Keratinocyte (primary cell): ENCODE measurements at regions not wholly inside any gene's neighbourhood (a gene's known extent, or its start where the extent isn't known, plus 50 kb on each side); places are given as distances from the start of the nearest gene placed in this dataset.

Source experiments
- CTCF ChIP-seq, 3 experiments: IDR thresholded peaks in 1 of 3; conservative IDR thresholded peaks in 1 of 3; optimal IDR thresholded peaks in 1 of 3; 2 replicates in 2 of 3; 3 replicates in 1 of 3; pipeline versions ENCODE3 to v1.5.1; 2011; ENCODE audit warnings: low read length in 3 of 3, mild to moderate bottlenecking in 3 of 3, moderate library complexity in 2 of 3, control low read depth in 1 of 3, inconsistent platforms in 1 of 3; ENCODE audit not compliant: insufficient read depth in 2 of 3; ENCODE audit errors: extremely low read depth in 1 of 3
- EZH2 ChIP-seq: IDR thresholded peaks from one replicate; pipeline ENCODE4 v1.6.1; 2012; ENCODE audit warnings: inconsistent platforms, mild to moderate bottlenecking, low read length, moderate library complexity

GRCh38 chr9:93786204-93786603, 169.0 kb downstream of the BARX1 start:
- TF ChIP-seq CTCF (optimal IDR thresholded peaks at IDR 0.05 in 1 of 3, IDR thresholded peaks at IDR 0.05 in 1 of 3, conservative IDR thresholded peaks at IDR 0.05 in 1 of 3; ENCODE audit: extremely low read depth in 1 of 3, insufficient read depth in 2 of 3, low read length in 3 of 3) = no peak
- TF ChIP-seq EZH2 = no peak
